Urothelium cell line (cell line): ENCODE measurements at regions not wholly inside any gene's neighbourhood (a gene's known extent, or its start where the extent isn't known, plus 50 kb on each side); places are given as distances from the start of the nearest gene placed in this dataset.

ENCODE experiments used
- DNase-seq: peaks from one replicate; pipeline ENCODE4 v3.0.0; 2011; ENCODE audit warnings: low spot score, mixed read lengths
- FAIRE-seq: peaks from 2 replicates; lab custom pipeline; 2011; peaks lifted over from hg19 to GRCh38; lab: Jason Lieb, UNC

DNA sequence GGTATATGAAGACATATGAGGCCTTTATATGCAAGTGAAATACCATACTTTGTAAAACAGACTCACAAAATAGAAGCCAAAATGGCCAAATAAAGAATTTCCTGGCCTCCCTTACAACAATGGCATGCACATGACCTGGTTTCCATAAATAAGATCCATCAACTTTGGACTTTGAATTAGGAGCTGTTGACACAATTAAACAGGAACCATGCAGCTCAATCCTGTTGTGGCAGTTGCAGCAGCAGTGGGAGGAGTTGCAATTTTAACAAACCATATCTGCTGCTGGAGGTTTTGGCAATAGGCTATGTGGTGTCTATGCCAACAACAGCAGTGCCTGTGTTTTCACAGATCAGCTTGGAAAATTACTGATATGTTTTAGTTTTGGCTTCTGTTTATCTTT lies 818.6 kb downstream of the FAM181B start:
- FAIRE-seq (no peak), DNase-seq (no peak)

- no peak for FAIRE-seq
Observed at GRCh38 chr11:81913793-81914192, 819.9 kb downstream of the FAM181B start.

DNA sequence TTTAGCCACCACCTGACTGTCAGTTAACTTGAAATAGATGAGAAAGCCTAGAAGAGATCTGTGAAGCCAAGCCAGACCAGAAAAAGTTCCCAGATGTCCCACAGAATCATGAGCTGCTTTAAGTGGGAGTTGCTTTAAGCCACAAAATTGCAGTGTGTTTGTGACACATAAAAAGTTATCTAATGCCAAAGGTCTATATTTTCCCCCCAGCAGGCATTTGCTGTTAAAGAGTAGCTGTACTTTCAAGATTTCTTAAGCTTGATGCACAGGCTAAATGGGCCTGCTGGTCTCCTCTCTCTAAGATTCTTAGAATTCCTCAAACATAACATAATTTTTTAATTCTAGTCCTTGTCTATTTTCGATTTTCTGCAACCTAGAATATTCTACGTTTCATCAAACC lies 825.7 kb downstream of the FAM181B start:
- FAIRE-seq: no peak
- DNase-seq: no peak

More at GRCh38 chr11:81913793-81914192, 819.9 kb downstream of the FAM181B start:
- no peak for DNase-seq

DNA sequence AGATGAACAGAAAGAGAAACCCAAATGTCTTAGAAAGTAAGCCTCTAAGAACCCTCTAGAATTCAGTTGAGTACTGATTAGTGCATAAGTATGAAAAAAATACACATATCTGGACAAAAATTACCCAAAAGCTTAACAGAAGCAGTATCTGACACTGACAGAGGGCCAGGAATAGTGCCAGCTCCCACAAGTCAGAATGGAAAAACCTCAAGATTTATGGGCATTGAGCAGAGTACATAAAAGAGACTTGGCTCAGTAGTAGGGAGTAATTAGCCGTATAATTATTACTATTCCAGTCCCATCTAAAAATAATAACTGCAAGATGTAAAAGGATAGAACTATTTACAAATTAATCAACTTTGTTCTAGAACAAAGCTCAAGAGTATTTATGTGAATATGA lies 834.5 kb downstream of the FAM181B start:
- no peak for FAIRE-seq

GRCh38 chr11:81897639-81898038 lies 836.0 kb downstream of the FAM181B start:
- DNase-seq (no peak), FAIRE-seq (no peak)

More for the DNA sequence above, 834.5 kb downstream of the FAM181B start:
- DNase-seq: no peak

DNA sequence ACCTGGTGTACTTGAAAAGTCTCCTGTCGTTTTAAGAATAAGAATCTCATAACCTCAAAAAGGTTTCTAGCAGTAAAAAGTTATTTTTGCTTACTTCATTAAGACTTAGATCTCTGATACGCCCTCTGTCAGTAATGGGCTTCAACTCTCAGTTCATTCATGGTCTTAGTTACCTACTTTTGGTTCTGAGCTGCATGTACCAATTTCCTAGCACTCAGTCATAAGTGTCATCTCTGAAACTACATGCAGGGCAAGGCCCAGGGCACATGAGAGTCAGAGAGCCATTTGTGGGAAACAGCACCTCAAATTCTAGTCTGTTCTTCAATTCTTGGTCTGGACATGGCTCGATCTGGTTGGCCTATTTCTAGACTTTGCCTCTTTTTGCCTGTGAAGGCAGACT lies 838.4 kb downstream of the FAM181B start:
- FAIRE-seq: no peak
- no peak for DNase-seq

DNA sequence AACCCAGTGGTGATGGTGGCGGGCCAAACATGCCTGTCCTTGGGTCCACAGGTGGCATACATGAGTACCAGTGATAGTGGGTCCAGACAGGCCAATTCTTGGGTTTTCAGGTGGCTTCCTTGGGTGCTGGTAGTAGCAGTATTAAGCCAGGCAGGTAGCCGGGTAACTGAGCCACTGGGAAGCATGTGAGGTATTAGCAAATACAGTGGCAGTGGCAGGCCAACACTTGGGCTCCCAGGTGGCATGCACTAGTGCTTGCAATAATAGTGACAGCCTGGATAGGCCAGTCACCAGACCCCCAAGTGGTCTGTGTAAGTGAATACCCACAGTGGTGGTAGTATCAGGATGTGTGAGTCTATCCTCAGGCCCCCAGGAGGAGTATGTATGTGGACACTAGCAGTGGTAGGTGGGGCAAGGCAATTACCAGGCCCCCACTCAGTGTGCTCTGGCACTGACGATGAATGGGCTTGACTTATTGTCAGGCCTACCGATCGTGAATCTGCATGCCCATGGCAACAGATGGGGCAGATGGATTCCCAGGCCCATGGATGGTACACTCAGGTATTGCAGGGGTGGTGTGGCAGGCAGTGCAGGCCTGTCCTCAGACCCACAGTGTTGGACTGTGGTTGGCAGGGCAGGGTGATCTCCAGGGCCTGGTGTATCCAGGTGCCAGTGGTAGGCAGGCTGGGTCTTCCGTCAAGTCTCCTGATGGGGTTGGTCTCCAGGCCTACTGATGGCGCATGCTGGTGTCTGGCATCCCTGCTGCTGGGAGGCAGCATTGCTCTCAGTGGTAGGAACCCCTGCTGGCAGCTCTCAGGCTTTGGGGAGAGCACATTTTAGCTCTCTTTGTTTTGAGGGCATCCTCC lies 840.7 kb downstream of the FAM181B start:
- FAIRE-seq: peak; percentile 35
- DNase-seq: no peak

- FAIRE-seq: no peak
- DNase-seq: no peak
Observed at GRCh38 chr11:81888391-81888790, 845.3 kb downstream of the FAM181B start.

DNA sequence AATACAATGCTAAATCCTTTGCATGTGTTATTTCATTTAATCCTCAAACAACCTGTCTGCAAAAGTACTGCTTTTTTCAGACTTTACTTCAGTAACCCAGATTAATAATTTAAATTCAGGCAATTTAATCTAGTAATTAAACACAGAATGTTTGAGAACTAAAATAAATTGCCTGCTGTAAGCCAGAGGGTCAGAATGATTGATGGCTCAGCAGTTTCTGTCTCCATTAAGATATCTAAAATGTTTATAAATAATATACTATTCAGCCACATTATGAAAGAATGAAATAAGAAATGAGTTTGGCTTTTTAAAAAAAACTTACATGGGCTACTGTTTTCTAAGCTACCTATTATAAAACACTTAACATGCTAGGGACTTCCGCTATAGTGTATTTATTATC lies 846.0 kb downstream of the FAM181B start:
- FAIRE-seq: no peak

DNA sequence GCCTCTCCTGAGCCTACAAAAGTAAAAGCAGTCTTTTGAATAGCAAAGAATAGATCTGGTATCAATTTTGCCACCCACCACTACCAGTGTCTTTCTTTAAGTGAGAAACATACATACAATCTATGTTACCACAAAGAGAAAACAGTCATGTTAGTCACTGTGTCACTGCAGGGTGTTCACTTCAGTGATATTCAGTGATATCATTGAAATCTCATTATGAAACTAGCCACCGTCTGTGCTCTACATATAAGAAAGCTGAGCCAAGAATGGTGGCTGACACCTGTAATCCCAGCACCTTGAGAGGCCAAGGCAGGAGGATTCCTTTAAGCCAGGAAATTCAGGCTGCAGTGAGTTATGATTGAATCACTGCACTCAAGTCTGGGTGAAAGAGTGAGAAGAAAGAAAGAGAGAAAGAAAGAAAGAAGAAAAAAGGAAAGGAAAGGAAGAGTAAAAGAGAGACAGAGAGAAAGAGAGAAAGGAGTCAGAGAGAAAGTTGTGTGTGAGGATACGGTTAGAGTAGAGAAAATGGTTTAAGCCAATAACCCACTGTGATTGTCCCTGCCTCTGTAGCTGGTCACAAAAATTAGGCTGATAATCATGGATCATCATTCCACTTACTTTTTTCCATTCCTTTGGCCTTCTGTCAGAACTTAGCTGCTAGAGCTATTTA lies 847.1 kb downstream of the FAM181B start:
- no peak for FAIRE-seq
- DNase-seq: no peak

More for the DNA sequence above, 846.0 kb downstream of the FAM181B start:
- DNase-seq: no peak

DNA sequence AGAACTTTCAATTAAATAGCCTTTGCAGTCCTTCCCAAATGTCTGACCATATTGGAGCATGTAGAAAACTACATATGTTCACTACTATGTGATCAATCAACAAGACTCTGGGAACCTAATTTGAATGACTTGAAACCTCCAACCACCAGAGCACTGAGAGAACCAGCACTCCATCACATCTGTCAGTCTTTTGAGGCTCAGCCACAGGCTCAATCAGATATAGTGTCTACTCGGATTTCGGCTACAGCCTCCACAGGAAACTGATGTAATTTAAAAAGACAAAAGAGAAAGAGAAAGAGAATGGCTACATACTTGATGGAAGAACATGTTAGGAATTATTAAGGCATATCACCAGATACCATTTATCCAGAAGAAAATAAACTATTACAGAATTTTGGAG lies 859.0 kb downstream of the FAM181B start:
- FAIRE-seq (no peak), DNase-seq (no peak)

DNA sequence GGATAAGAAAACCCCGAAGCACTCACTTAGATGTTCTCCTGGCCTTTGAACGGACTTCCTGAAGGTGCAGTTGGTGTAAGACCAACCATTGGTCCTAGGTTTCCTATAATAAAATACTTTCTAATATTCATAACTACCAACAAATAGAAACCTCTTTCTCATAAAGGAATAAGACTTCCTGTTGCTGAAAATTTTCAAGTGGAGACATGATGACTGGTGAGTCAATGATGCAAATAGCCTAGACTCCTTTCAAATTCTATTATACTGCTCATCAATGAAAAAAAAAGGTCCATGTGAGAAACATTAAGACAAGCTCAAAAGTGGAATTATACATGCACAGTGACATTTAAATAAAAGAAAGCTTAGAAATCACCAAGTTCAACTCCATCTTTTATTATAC lies 862.8 kb downstream of the FAM181B start:
- FAIRE-seq: no peak
- no peak for DNase-seq

DNA sequence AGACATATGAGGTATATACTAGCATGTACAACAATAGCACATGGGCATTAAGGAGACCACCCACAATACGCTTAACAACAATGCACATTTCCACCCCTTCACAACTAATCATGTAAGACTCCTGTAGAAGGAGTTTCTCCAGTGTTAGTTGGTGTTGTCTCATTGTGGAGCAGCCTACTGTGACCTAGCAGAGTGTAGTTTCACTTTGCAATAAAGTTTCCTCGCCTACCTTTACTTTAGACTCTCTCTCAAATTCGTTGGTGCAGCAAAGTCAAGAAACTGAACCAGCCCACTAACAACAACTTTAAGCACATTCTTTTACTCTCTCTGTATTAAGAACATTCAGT lies 863.6 kb downstream of the FAM181B start:
- FAIRE-seq (no peak), DNase-seq (no peak)

DNA sequence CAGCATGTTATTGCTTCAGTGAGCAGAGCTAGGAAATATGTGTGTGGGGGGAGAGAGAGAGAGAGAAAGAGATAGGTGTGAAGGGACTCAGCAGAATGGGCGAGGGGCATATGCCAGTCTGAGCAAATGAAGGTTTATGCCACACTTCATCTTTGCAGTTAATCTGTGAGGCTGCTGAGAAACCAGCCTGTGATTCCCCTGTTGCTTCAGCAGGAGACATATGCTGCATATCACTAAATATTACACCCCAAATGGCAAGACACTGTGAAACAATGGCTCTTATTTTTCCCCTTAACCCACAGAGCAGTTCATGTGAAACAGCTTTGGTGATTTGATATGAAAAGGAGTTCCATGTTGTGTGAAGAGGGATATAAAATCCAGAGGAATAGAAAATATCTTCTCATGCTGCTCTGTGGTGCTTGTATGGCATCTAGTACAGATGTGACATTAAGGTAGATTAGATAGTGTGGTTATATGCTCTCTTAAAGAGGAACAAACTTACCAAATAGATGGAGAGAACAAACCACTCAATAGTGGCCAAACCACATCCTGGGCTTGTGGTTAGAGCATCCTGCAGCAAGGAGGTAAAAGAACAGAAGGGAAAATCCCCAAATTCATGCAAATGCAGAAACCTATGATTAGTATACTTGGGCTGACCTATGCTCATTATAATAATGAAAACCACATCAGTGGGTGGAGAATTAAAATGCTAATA lies 864.2 kb downstream of the FAM181B start:
- no peak for FAIRE-seq
- peak; percentile 35 for DNase-seq

- no peak for FAIRE-seq
- no peak for DNase-seq
Observed at GRCh38 chr11:81866896-81867295, 866.8 kb downstream of the FAM181B start.

- no peak for FAIRE-seq
- no peak for DNase-seq
Observed at GRCh38 chr11:81857386-81857785, 876.3 kb downstream of the FAM181B start.

GRCh38 chr11:81853791-81854190 lies 879.9 kb downstream of the FAM181B start:
- no peak for DNase-seq
- FAIRE-seq: no peak

- no peak for DNase-seq
- FAIRE-seq: no peak
Observed at GRCh38 chr11:81852896-81853295, 880.8 kb downstream of the FAM181B start.

GRCh38 chr11:81840380-81840779 lies 893.3 kb downstream of the FAM181B start:
- no peak for DNase-seq
- no peak for FAIRE-seq

DNA sequence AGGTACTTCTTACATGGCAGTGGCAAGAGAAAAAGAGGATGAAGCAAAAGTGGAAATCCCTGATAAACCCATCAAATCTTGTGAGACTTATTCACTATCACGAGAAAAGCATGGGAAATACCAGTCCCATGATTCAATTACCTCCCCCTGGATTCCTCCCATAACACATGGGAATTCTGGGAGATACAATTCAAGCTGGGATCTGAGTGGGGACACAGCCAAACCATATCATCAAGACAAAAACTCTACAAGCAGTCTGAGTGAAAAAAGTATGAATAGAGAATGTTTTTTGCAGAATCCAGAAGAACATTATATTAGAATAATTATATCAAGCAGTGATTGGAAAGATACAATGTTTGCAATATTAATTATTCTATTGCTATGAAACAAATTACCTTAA lies 893.7 kb downstream of the FAM181B start:
- FAIRE-seq: no peak
- no peak for DNase-seq

GRCh38 chr11:81839016-81839415 lies 894.6 kb downstream of the FAM181B start:
- DNase-seq: no peak
- no peak for FAIRE-seq

DNA sequence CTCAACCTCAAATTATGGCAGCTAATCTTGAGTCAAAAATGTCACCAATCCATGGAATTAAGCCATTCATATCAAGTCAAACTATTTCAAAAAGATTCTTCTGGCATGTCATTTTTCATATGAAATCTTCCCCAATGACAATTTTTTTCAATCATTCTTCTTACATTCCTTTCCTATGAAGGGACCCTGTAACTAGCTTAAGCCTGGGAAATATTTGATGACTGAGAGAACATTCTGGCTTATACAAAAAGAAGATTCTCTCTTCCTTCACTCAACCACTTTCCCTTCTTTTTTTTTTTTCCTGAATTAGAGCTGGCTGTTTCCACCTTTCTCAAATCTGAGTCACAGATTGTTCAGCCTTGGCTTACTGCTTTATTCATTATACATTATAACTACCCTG lies 903.7 kb downstream of the FAM181B start:
- FAIRE-seq: no peak
- no peak for DNase-seq
